HEK293 (cell line): ENCODE measurements at regions not wholly inside any gene's neighbourhood (a gene's known extent, or its start where the extent isn't known, plus 50 kb on each side); places are given as distances from the start of the nearest gene placed in this dataset.

ENCODE experiments used
- CTCF ChIA-PET: fragments of 350-600 bp; formaldehyde crosslinking; extraction: SDS; loops from one replicate; lab custom pipeline; 2021; ENCODE audit warnings: antibody characterized with exemption; lab: Yijun Ruan, JAX
- POLR2A ChIA-PET: fragments of 300-600 bp; formaldehyde crosslinking; extraction: SDS; loops from one replicate; lab custom pipeline; 2020; ENCODE audit warnings: antibody characterized with exemption, inconsistent platforms; lab: Yijun Ruan, JAX
- H3K27ac ChIP-seq: fragments of 200-500 bp; sonication (Bioruptor generic); 2 replicates; pipeline ENCODE4 v1.5.1; 2014; ENCODE audit warnings: low read depth, low read length, control low read depth, inconsistent platforms; ENCODE audit errors: extremely low read depth
- H3K36me3 ChIP-seq, 2 experiments: fragments of 200-500 bp in 1 of 2; sonication (Bioruptor generic) in 1 of 2; 1 replicate in 1 of 2; 2 replicates in 1 of 2; pipeline ENCODE4 v1.5.1; 2014 to 2017; ENCODE audit warnings: inconsistent platforms in 2 of 2, low read length in 2 of 2; ENCODE audit not compliant: control insufficient read depth in 2 of 2, insufficient read depth in 1 of 2
- H3K4me1 ChIP-seq: fragments of 200-500 bp; sonication (Bioruptor generic); 2 replicates; pipeline ENCODE4 v1.5.1; 2014; ENCODE audit warnings: mild to moderate bottlenecking, low read length, inconsistent platforms; ENCODE audit not compliant: control insufficient read depth, insufficient read depth
- H3K4me3 ChIP-seq: 2 replicates; pipeline ENCODE4 v1.5.1; 2011; ENCODE audit warnings: low read depth, mild to moderate bottlenecking, control low read depth, low read length, moderate library complexity
- H3K9me3 ChIP-seq: fragments of 200-500 bp; sonication (Bioruptor generic); 2 replicates; pipeline ENCODE4 v1.5.1; 2014; ENCODE audit warnings: low read depth, low read length, inconsistent platforms; ENCODE audit not compliant: control insufficient read depth, insufficient read depth
- GLIS2 ChIP-seq: fragments of 450-650 bp; formaldehyde crosslinking; IDR thresholded peaks from 2 replicates; pipeline ENCODE4 v1.5.1; 2016; ENCODE audit warnings: missing biosample characterization, missing genetic modification characterization
- HOXC10 ChIP-seq: sonication (generic); formaldehyde crosslinking; IDR thresholded peaks from 2 replicates; pipeline ENCODE4 v1.8.1; 2023; ENCODE audit warnings: mild to moderate bottlenecking, missing genetic modification reagents
- KLF1 ChIP-seq: fragments of 450-650 bp; formaldehyde crosslinking; IDR thresholded peaks from 2 replicates; pipeline ENCODE4 v1.5.1; 2016; ENCODE audit warnings: missing biosample characterization, missing genetic modification characterization
- RBAK ChIP-seq: fragments of 450-650 bp; formaldehyde crosslinking; IDR thresholded peaks from 2 replicates; pipeline ENCODE4 v1.5.1; 2016; ENCODE audit warnings: missing biosample characterization, missing genetic modification characterization
- ZBTB10 ChIP-seq: fragments of 450-650 bp; formaldehyde crosslinking; IDR thresholded peaks from 2 replicates; pipeline ENCODE4 v1.5.1; 2016; ENCODE audit warnings: missing biosample characterization, missing genetic modification characterization
- ZBTB6 ChIP-seq: fragments of 450-650 bp; formaldehyde crosslinking; IDR thresholded peaks from 2 replicates; pipeline ENCODE4 v1.5.1; 2017; ENCODE audit warnings: missing biosample characterization, missing genetic modification characterization
- ZFP37 ChIP-seq: fragments of 450-650 bp; formaldehyde crosslinking; IDR thresholded peaks from 2 replicates; pipeline ENCODE4 v1.5.1; 2016; ENCODE audit warnings: missing biosample characterization, missing genetic modification characterization
- ZFP69B ChIP-seq: fragments of 450-650 bp; formaldehyde crosslinking; IDR thresholded peaks from 2 replicates; pipeline ENCODE4 v1.5.1; 2016; ENCODE audit warnings: missing biosample characterization, missing genetic modification characterization
- ZNF114 ChIP-seq: fragments of 450-650 bp; formaldehyde crosslinking; IDR thresholded peaks from 2 replicates; pipeline ENCODE4 v1.5.0; 2017; ENCODE audit warnings: missing biosample characterization, missing genetic modification characterization
- ZNF121 ChIP-seq: fragments of 450-650 bp; formaldehyde crosslinking; IDR thresholded peaks from 2 replicates; pipeline ENCODE4 v1.5.1; 2016; ENCODE audit warnings: missing biosample characterization, missing genetic modification characterization
- ZNF155 ChIP-seq: fragments of 450-650 bp; formaldehyde crosslinking; IDR thresholded peaks from 2 replicates; pipeline ENCODE4 v1.5.1; 2016; ENCODE audit warnings: missing biosample characterization, missing genetic modification characterization
- ZNF174 ChIP-seq: fragments of 450-650 bp; formaldehyde crosslinking; IDR thresholded peaks from 2 replicates; pipeline ENCODE4 v1.5.0; 2017; ENCODE audit warnings: missing biosample characterization, mild to moderate bottlenecking, missing genetic modification characterization
- ZNF202 ChIP-seq: fragments of 450-650 bp; formaldehyde crosslinking; IDR thresholded peaks from 2 replicates; pipeline ENCODE4 v1.5.1; 2016; ENCODE audit warnings: missing biosample characterization, missing genetic modification characterization, borderline replicate concordance
- ZNF391 ChIP-seq: fragments of 450-650 bp; formaldehyde crosslinking; IDR thresholded peaks from 2 replicates; pipeline ENCODE4 v1.5.1; 2016; ENCODE audit warnings: low read depth, missing biosample characterization, missing genetic modification characterization, borderline replicate concordance
- ZNF510 ChIP-seq: fragments of 450-650 bp; formaldehyde crosslinking; IDR thresholded peaks from 2 replicates; pipeline ENCODE4 v1.5.1; 2018; ENCODE audit warnings: mild to moderate bottlenecking, missing genetic modification characterization, missing biosample characterization; ENCODE audit not compliant: insufficient replicate concordance
- ZNF544 ChIP-seq: fragments of 450-650 bp; formaldehyde crosslinking; IDR thresholded peaks from 2 replicates; pipeline ENCODE4 v1.5.0; 2017; ENCODE audit warnings: missing biosample characterization, missing genetic modification characterization
- ZNF549 ChIP-seq: fragments of 450-650 bp; IDR thresholded peaks from 2 replicates; pipeline ENCODE4 v1.5.1; 2018; ENCODE audit warnings: missing biosample characterization, missing genetic modification characterization, mild to moderate bottlenecking, inconsistent platforms, moderate library complexity
- ZNF560 ChIP-seq: fragments of 450-650 bp; formaldehyde crosslinking; IDR thresholded peaks from 2 replicates; pipeline ENCODE4 v1.5.1; 2017; ENCODE audit warnings: missing biosample characterization, missing genetic modification characterization, borderline replicate concordance
- ZNF664 ChIP-seq: fragments of 450-650 bp; formaldehyde crosslinking; IDR thresholded peaks from 2 replicates; pipeline ENCODE4 v1.5.1; 2016; ENCODE audit warnings: missing biosample characterization, missing genetic modification characterization
- ZNF707 ChIP-seq: fragments of 450-650 bp; formaldehyde crosslinking; IDR thresholded peaks from 2 replicates; pipeline ENCODE4 v1.5.1; 2016; ENCODE audit warnings: missing biosample characterization, missing genetic modification characterization
- ZNF837 ChIP-seq: fragments of 450-650 bp; formaldehyde crosslinking; IDR thresholded peaks from 2 replicates; pipeline ENCODE4 v1.5.1; 2016; ENCODE audit warnings: missing biosample characterization, missing genetic modification characterization
- ZSCAN30 ChIP-seq: fragments of 450-650 bp; IDR thresholded peaks from 2 replicates; pipeline ENCODE4 v1.5.1; 2018; ENCODE audit warnings: missing biosample characterization, mild to moderate bottlenecking, missing genetic modification characterization, moderate library complexity
- TF ChIP-seq, protein P1 (sequence below): fragments of 450-650 bp; formaldehyde crosslinking; IDR thresholded peaks from 2 replicates; pipeline ENCODE4 v1.5.1; 2017; ENCODE audit warnings: missing biosample characterization, missing genetic modification characterization
- TF ChIP-seq, protein P2 (sequence below): fragments of 450-650 bp; formaldehyde crosslinking; IDR thresholded peaks from 2 replicates; pipeline ENCODE4 v1.5.1; 2016; ENCODE audit warnings: missing biosample characterization, missing genetic modification characterization

DNA sequence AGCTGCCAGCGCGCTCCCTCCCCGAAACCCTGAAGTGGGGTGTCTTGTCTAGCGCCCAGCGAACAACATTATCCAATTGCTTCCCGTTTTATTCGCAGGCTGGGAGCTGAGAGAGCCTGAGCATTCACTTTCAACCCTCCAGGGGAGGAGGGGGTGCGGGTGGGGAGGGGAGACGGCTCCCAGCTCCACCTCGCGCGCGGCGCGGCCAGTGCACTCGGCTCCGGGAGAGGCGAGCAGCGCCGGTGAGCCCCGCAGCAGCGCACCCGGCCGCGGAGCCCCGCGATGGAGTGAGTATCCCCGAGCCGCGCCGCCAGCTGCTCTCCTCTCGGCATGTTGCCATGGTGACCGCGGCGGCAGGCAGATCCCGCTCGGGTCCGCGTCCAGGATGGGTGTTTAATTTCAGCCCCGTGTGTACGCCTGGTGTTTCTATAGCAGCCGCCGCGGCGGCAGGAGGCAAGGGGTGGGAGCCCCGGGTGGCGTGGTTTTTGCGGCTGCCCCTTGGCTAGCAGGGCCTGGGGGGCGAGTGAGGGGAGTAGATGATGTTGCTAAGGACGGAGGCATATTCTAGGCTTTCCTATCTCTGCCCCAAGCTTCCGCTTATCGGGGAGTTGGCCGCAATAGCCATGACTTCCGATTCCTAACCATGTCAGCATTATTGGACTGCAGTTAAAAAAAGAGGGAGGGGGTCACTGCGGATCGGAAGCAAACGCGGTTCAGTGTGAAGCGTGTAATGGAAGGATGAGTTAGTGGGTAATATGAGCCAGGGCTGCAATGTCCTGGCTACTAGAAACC is 139.2 kb upstream of the PALM2AKAP2 start (continued):
- TF ChIP-seq, protein P1, sequence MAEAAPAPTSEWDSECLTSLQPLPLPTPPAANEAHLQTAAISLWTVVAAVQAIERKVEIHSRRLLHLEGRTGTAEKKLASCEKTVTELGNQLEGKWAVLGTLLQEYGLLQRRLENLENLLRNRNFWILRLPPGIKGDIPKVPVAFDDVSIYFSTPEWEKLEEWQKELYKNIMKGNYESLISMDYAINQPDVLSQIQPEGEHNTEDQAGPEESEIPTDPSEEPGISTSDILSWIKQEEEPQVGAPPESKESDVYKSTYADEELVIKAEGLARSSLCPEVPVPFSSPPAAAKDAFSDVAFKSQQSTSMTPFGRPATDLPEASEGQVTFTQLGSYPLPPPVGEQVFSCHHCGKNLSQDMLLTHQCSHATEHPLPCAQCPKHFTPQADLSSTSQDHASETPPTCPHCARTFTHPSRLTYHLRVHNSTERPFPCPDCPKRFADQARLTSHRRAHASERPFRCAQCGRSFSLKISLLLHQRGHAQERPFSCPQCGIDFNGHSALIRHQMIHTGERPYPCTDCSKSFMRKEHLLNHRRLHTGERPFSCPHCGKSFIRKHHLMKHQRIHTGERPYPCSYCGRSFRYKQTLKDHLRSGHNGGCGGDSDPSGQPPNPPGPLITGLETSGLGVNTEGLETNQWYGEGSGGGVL (tag by site-specific recombination), result peak; percentile 8; the same call in 1 of the 2 replicates
- no peak for TF ChIP-seq ZBTB10 (tag by site-specific recombination)
- TF ChIP-seq, all 188 proteins: peak for 11

GRCh38 chr9:109641372-109641659 is 138.7 kb upstream of the PALM2AKAP2 start:
- Histone ChIP-seq H3K4me3 (no peak overlapping the region), H3K27ac (no peak overlapping the region), H3K4me1 (no peaks in the 10 kb centered on the region), H3K9me3 (no peaks in the 10 kb centered on the region), H3K36me3 (no peaks in the 10 kb centered on the region)
- TF ChIP-seq RBAK (tag by site-specific recombination) (no peak), ZNF174 (tag by site-specific recombination) (no peak), ZNF549 (tag by site-specific recombination) (no peak), ZFP37 (tag by site-specific recombination) (no peak), ZNF391 (tag by site-specific recombination) (no peak), HOXC10 (CRISPR knock-in tag) (no peak), ZNF121 (tag by site-specific recombination) (no peak), ZNF155 (tag by site-specific recombination) (no peak), ZNF664 (tag by site-specific recombination) (no peak), ZBTB6 (no peak), ZNF837 (tag by site-specific recombination) (no peak), ZNF114 (tag by site-specific recombination) (no peak), ZFP69B (tag by site-specific recombination) (no peak), ZNF544 (tag by site-specific recombination) (no peak), ZNF707 (tag by site-specific recombination) (no peak), GLIS2 (tag by site-specific recombination) (no peak), ZSCAN30 (tag by site-specific recombination) (no peak)
- POLR2A ChIA-PET, result interaction anchor here (0.5 to 1.2 kb wide), 2 partner anchors 177 to 622 kb away, joined by 3 read pairs; no protein-coding TSS in a partner anchor
- CTCF ChIA-PET, result interaction anchor here (0.6 to 1.0 kb wide), 3 partner anchors 13 to 315 kb away, joined by 3 to 5 read pairs (median 4); no protein-coding TSS in a partner anchor

- no peaks in the 10 kb centered on the region for H3K4me1 ChIP-seq
- ChIA-PET CTCF (no interaction called here), POLR2A (no interaction called here)
- no peak overlapping the region for H3K27ac ChIP-seq
- no peak overlapping the region for H3K4me3 ChIP-seq
- no peaks in the 10 kb centered on the region for H3K9me3 ChIP-seq
- H3K36me3 ChIP-seq, result no peaks in the 10 kb centered on the region
- no peak for TF ChIP-seq ZNF510 (tag by site-specific recombination)
- TF ChIP-seq ZNF202 (tag by site-specific recombination), result no peak
- TF ChIP-seq, protein P2, sequence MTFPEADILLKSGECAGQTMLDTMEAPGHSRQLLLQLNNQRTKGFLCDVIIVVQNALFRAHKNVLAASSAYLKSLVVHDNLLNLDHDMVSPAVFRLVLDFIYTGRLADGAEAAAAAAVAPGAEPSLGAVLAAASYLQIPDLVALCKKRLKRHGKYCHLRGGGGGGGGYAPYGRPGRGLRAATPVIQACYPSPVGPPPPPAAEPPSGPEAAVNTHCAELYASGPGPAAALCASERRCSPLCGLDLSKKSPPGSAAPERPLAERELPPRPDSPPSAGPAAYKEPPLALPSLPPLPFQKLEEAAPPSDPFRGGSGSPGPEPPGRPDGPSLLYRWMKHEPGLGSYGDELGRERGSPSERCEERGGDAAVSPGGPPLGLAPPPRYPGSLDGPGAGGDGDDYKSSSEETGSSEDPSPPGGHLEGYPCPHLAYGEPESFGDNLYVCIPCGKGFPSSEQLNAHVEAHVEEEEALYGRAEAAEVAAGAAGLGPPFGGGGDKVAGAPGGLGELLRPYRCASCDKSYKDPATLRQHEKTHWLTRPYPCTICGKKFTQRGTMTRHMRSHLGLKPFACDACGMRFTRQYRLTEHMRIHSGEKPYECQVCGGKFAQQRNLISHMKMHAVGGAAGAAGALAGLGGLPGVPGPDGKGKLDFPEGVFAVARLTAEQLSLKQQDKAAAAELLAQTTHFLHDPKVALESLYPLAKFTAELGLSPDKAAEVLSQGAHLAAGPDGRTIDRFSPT (tag by site-specific recombination), result no peak
- TF ChIP-seq ZNF560 (tag by site-specific recombination), result no peak
- 0 out of 2 replicates have a peak, but pooled peaks have one; percentile 14 for TF ChIP-seq KLF1 (tag by site-specific recombination)
Measured at GRCh38 chr9:109652112-109652511, 127.9 kb upstream of the PALM2AKAP2 start.
